GM21529 (cell line): ENCODE measurements at regions not wholly inside any gene's neighbourhood (a gene's known extent, or its start where the extent isn't known, plus 50 kb on each side); places are given as distances from the start of the nearest gene placed in this dataset.
"Not testable (repeated sequence)": the region's sequence is repeated elsewhere in the genome, so short reads cannot be mapped to it uniquely, and the experiment has no call there.

Experiments used
- ATAC-seq: cut with Tn5 transposase; IDR thresholded peaks from one replicate; pipeline ENCODE4 v1.9.1; 2021; ENCODE audit not compliant: unreplicated experiment

- ATAC-seq, result no peak
These were observed 251.9 kb downstream of the ETV1 start for GRCh38 chr7:13737563-13737962.

GRCh38 chr7:13742126-13742525, 247.3 kb downstream of the ETV1 start:
- no peak for ATAC-seq

GRCh38 chr7:13742811-13743210, 246.7 kb downstream of the ETV1 start:
- ATAC-seq, result no peak

GRCh38 chr7:13743226-13743625, 246.2 kb downstream of the ETV1 start:
- no peak for ATAC-seq

- no peak for ATAC-seq
These were observed 243.9 kb downstream of the ETV1 start for GRCh38 chr7:13745530-13745929.

- ATAC-seq, result no peak
These were observed 240.5 kb downstream of the ETV1 start for GRCh38 chr7:13748998-13749397.

GRCh38 chr7:13749636-13750035, 239.8 kb downstream of the ETV1 start:
- ATAC-seq, result no peak

- ATAC-seq, result no peak
These were observed 237.7 kb downstream of the ETV1 start for GRCh38 chr7:13751766-13752165.

GRCh38 chr7:13757841-13758240, 231.6 kb downstream of the ETV1 start:
- ATAC-seq, result no peak

- not testable (repeated sequence) for ATAC-seq
These were observed 223.6 kb downstream of the ETV1 start for GRCh38 chr7:13765853-13766252.

- no peak for ATAC-seq
These were observed 219.2 kb downstream of the ETV1 start for GRCh38 chr7:13770305-13770704.

- no peak for ATAC-seq
These were observed 214.5 kb downstream of the ETV1 start for GRCh38 chr7:13774976-13775375.

GRCh38 chr7:13777242-13777641, 212.2 kb downstream of the ETV1 start:
- ATAC-seq, result no peak

- no peak for ATAC-seq
These were observed 210.5 kb downstream of the ETV1 start for GRCh38 chr7:13778967-13779366.

- no peak for ATAC-seq
These were observed 198.9 kb downstream of the ETV1 start for GRCh38 chr7:13790611-13791010.

GRCh38 chr7:13792208-13792607, 197.3 kb downstream of the ETV1 start:
- no peak for ATAC-seq

- no peak for ATAC-seq
These were observed 195.5 kb downstream of the ETV1 start for GRCh38 chr7:13793926-13794325.

- no peak for ATAC-seq
These were observed 194.9 kb downstream of the ETV1 start for GRCh38 chr7:13794581-13794980.

- no peak for ATAC-seq
These were observed 191.9 kb downstream of the ETV1 start for GRCh38 chr7:13797545-13797944.

- ATAC-seq, result no peak
These were observed 188.6 kb downstream of the ETV1 start for GRCh38 chr7:13800694-13801448.

GRCh38 chr7:13801669-13802068, 187.8 kb downstream of the ETV1 start:
- ATAC-seq, result no peak

- ATAC-seq, result no peak
These were observed 186.8 kb downstream of the ETV1 start for GRCh38 chr7:13802651-13803050.

GRCh38 chr7:13803134-13803533, 186.3 kb downstream of the ETV1 start:
- ATAC-seq, result no peak
